OCI-LY3 (cell line): ENCODE measurements at regions not wholly inside any gene's neighbourhood (a gene's known extent, or its start where the extent isn't known, plus 50 kb on each side); places are given as distances from the start of the nearest gene placed in this dataset.

Experiments used
- H2AFZ ChIP-seq: fragments of 200-600, 300-600 bp; shearing (Covaris generic); 2 replicates; pipeline ENCODE4 v1.6.0; 2014; ENCODE audit warnings: antibody characterized with exemption, low read depth, low read length
- H3K27ac ChIP-seq: fragments of 200-600, 300-600 bp; sonication (generic); 2 replicates; pipeline ENCODE4 v1.5.1; 2014; ENCODE audit warnings: mild to moderate bottlenecking, low read length, moderate library complexity, mixed read lengths
- H3K27me3 ChIP-seq: fragments of 200-600, 300-600 bp; sonication (generic); 2 replicates; pipeline ENCODE4 v1.6.1; 2014; ENCODE audit warnings: low read depth, low read length, mixed read lengths
- H3K36me3 ChIP-seq: fragments of 200-600, 300-600 bp; sonication (generic); replicated peaks from 2 replicates; pipeline ENCODE3; 2014; ENCODE audit warnings: low read depth, low read length, mixed read lengths
- H3K4me1 ChIP-seq: fragments of 300-600, 200-600 bp; sonication (generic); 2 replicates; pipeline ENCODE4 v1.6.1; 2014; ENCODE audit warnings: low read length, mixed read lengths
- H3K4me2 ChIP-seq: fragments of 200-600, 300-600 bp; sonication (generic); 2 replicates; pipeline ENCODE4 v1.6.1; 2014; ENCODE audit warnings: low read length, mixed read lengths
- H3K4me3 ChIP-seq: fragments of 300-600, 200-600 bp; sonication (generic); 2 replicates; pipeline ENCODE4 v1.5.1; 2014; ENCODE audit warnings: antibody characterized with exemption, mild to moderate bottlenecking, low read length, moderate library complexity
- H3K79me2 ChIP-seq: fragments of 300-600, 200-600 bp; shearing (Covaris generic); 2 replicates; pipeline ENCODE4 v1.6.1; 2014; ENCODE audit warnings: mild to moderate bottlenecking, low read length, mixed read lengths
- H3K9ac ChIP-seq: fragments of 300-600, 200-600 bp; shearing (Covaris generic); 2 replicates; pipeline ENCODE4 v1.6.0; 2014; ENCODE audit warnings: mild to moderate bottlenecking, low read length, moderate library complexity
- H3K9me3 ChIP-seq: fragments of 200-600, 300-600 bp; shearing (Covaris generic); 2 replicates; pipeline ENCODE4 v1.6.1; 2014; ENCODE audit warnings: low read length, mixed read lengths; ENCODE audit not compliant: insufficient read depth
- H4K20me1 ChIP-seq: fragments of 200-600, 300-600 bp; sonication (generic); 2 replicates; pipeline ENCODE4 v1.6.1; 2016; ENCODE audit warnings: low read length, mixed read lengths; ENCODE audit not compliant: insufficient read depth
- CTCF ChIP-seq: fragments of 200-600, 300-600 bp; sonication (generic); IDR thresholded peaks from 2 replicates; pipeline ENCODE4 v1.5.1; 2014; ENCODE audit warnings: antibody characterized with exemption, low read length, low read depth
- EZH2phosphoT487 ChIP-seq: fragments of 200-600 bp; shearing (Covaris generic); IDR thresholded peaks from 2 replicates; pipeline ENCODE4 v1.6.1; 2018; ENCODE audit warnings: antibody characterized with exemption, mixed run types, low read depth

GRCh38 chr1:68365709-68366382 is 83.9 kb downstream of the RPE65 start:
- Histone ChIP-seq H3K9ac (no peak overlapping the region), H3K36me3 (no peaks in the 10 kb centered on the region), H3K4me3 (no peak overlapping the region), H3K27ac (no peak overlapping the region), H3K27me3 (no peaks in the 10 kb centered on the region), H3K9me3 (no peaks in the 10 kb centered on the region), H3K4me1 (no peaks in the 10 kb centered on the region), H3K4me2 (no peak overlapping the region), H4K20me1 (no peaks in the 10 kb centered on the region), H2AFZ (no peak overlapping the region), H3K79me2 (no peaks in the 10 kb centered on the region)
- TF ChIP-seq EZH2phosphoT487 = no peak
- TF ChIP-seq CTCF = no peak

GRCh38 chr1:68363339-68363738 is 86.4 kb downstream of the RPE65 start:
- no peaks in the 10 kb centered on the region for H3K27me3 ChIP-seq
- H3K27ac ChIP-seq = no peak overlapping the region
- no peak overlapping the region for H2AFZ ChIP-seq
- no peaks in the 10 kb centered on the region for H3K9me3 ChIP-seq
- H3K4me2 ChIP-seq = no peak overlapping the region
- no peak overlapping the region for H3K4me3 ChIP-seq
- H3K36me3 ChIP-seq = no peaks in the 10 kb centered on the region
- peaks cover 3% of the 10 kb centered on the region; the same call in 1 of the 2 replicates for H3K4me1 ChIP-seq
- H3K79me2 ChIP-seq = no peaks in the 10 kb centered on the region
- no peaks in the 10 kb centered on the region for H4K20me1 ChIP-seq
- no peak overlapping the region for H3K9ac ChIP-seq
- TF ChIP-seq CTCF = no peak
- no peak for TF ChIP-seq EZH2phosphoT487

- no peak overlapping the region for H3K27ac ChIP-seq
- H3K27me3 ChIP-seq = no peaks in the 10 kb centered on the region
- no peaks in the 10 kb centered on the region for H4K20me1 ChIP-seq
- H2AFZ ChIP-seq = no peak overlapping the region
- H3K79me2 ChIP-seq = no peaks in the 10 kb centered on the region
- H3K4me2 ChIP-seq = no peak overlapping the region
- no peak for TF ChIP-seq EZH2phosphoT487
- TF ChIP-seq CTCF = no peak
- H3K36me3 ChIP-seq = no peaks in the 10 kb centered on the region
- peaks cover 5% of the 10 kb centered on the region; the same call in 1 of the 2 replicates for H3K4me1 ChIP-seq
- no peaks in the 10 kb centered on the region for H3K9me3 ChIP-seq
- no peak overlapping the region for H3K9ac ChIP-seq
- no peak overlapping the region for H3K4me3 ChIP-seq
Measured at GRCh38 chr1:68361346-68361910, 88.3 kb downstream of the RPE65 start.

GRCh38 chr1:68359045-68359444 is 90.7 kb downstream of the RPE65 start:
- H3K4me3 ChIP-seq = no peak overlapping the region
- no peak overlapping the region for H2AFZ ChIP-seq
- H3K36me3 ChIP-seq = no peaks in the 10 kb centered on the region
- no peak overlapping the region for H3K9ac ChIP-seq
- TF ChIP-seq EZH2phosphoT487 (no peak), CTCF (no peak)
- peaks cover 5% of the 10 kb centered on the region; the same call in 1 of the 2 replicates for H3K4me1 ChIP-seq
- H3K27ac ChIP-seq = no peak overlapping the region
- no peaks in the 10 kb centered on the region for H3K79me2 ChIP-seq
- no peaks in the 10 kb centered on the region for H4K20me1 ChIP-seq
- no peak overlapping the region for H3K4me2 ChIP-seq
- H3K27me3 ChIP-seq = no peaks in the 10 kb centered on the region
- H3K9me3 ChIP-seq = no peaks in the 10 kb centered on the region
